Tibial nerve (tissue), 4 donors: ENCODE measurements at regions not wholly inside any gene's neighbourhood (a gene's known extent, or its start where the extent isn't known, plus 50 kb on each side); places are given as distances from the start of the nearest gene placed in this dataset.

Experiments used
- DNase-seq, 2 donors: peaks; one replicate each; pipeline ENCODE4 v3.0.0-alpha.2; 2019; ENCODE audit warnings: low spot score in 2 of 2
- H3K27ac ChIP-seq, 4 donors: fragments of 200-600 bp; sonication (generic) in 3 of 4; one replicate each; pipeline ENCODE4 v1.5.1; 2017 to 2019; ENCODE audit warnings: mild to moderate bottlenecking in 1 of 4
- H3K27me3 ChIP-seq, 2 donors: fragments of 200-600 bp; sonication (generic) in 1 of 2; one replicate each; pipeline versions ENCODE4 v1.5.1 to v1.6.0; 2017 to 2019
- H3K36me3 ChIP-seq, 3 donors: fragments of 200-600 bp; sonication (generic); one replicate each; pipeline ENCODE4 v1.5.1; 2018 to 2019
- H3K4me1 ChIP-seq, 4 donors: fragments of 200-600 bp; sonication (generic) in 3 of 4; one replicate each; pipeline ENCODE4 v1.5.1; 2017 to 2019
- H3K4me3 ChIP-seq, 4 donors: fragments of 200-600 bp; sonication (generic) in 3 of 4; one replicate each; pipeline ENCODE4 v1.5.1; 2017 to 2019; ENCODE audit warnings: mild to moderate bottlenecking in 1 of 4, moderate library complexity in 1 of 4
- H3K9me3 ChIP-seq, 4 donors: fragments of 200-600 bp; sonication (generic) in 3 of 4; one replicate each; pipeline ENCODE4 v1.5.1; 2017 to 2019
- CTCF ChIP-seq, 5 experiments: fragments of 200-600 bp in 3 of 5; fragments of 450-650 bp in 2 of 5; sonication (generic) in 3 of 5; IDR thresholded peaks; one replicate each; pipeline ENCODE4 v1.5.1; 2016 to 2019; ENCODE audit warnings: antibody characterized with exemption in 5 of 5, mild to moderate bottlenecking in 3 of 5, moderate library complexity in 2 of 5
- EP300 ChIP-seq, 2 donors: sonication (generic); formaldehyde crosslinking; IDR thresholded peaks; one replicate each; pipeline ENCODE4 v1.6.1; 2017; ENCODE audit warnings: antibody characterized with exemption in 2 of 2, mild to moderate bottlenecking in 1 of 2
- POLR2A ChIP-seq, 2 donors: fragments of 450-650 bp; IDR thresholded peaks; one replicate each; pipeline ENCODE4 v1.6.1; 2017; ENCODE audit warnings: antibody characterized with exemption in 2 of 2, mild to moderate bottlenecking in 2 of 2, moderate library complexity in 2 of 2
- whole genome bisulfite sequencing, 2 donors: methylation state at CpG; one replicate each; pipeline ENCODE4 v1.1.5; 2018; 5-methylcytosine and 5-hydroxymethylcytosine counted together

- Histone ChIP-seq H3K27ac (no peak overlapping the region), H3K9me3 (no peaks in the 10 kb centered on the region), H3K36me3 (no peaks in the 10 kb centered on the region), H3K27me3 (no peaks in the 10 kb centered on the region), H3K4me3 (no peak overlapping the region), H3K4me1 (peaks cover 0 to 24% (median 0%) of the 10 kb centered on the region in 4 donors)
- no peak for TF ChIP-seq POLR2A (IDR thresholded peaks at IDR 0.05)
- no peak for TF ChIP-seq EP300 (IDR thresholded peaks at IDR 0.05)
- no peak for TF ChIP-seq CTCF (IDR thresholded peaks at IDR 0.05)
- DNase-seq = no peak
These were observed 198.7 kb downstream of the ANAPC1 start for GRCh38 chr2:111685342-111685741.

GRCh38 chr2:111686994-111687393, 197.0 kb downstream of the ANAPC1 start:
- H3K4me1 ChIP-seq = peaks cover 0 to 24% (median 0%) of the 10 kb centered on the region in 4 donors
- DNase-seq = no peak
- no peaks in the 10 kb centered on the region for H3K27me3 ChIP-seq
- no peak overlapping the region for H3K27ac ChIP-seq
- WGBS, 2 donors = 79 to 82% methylated on average over 3 to 4 of the region's 4 CpGs
- H3K4me3 ChIP-seq = no peak overlapping the region
- TF ChIP-seq CTCF (IDR thresholded peaks at IDR 0.05) = no peak
- TF ChIP-seq EP300 (IDR thresholded peaks at IDR 0.05) = no peak
- no peak for TF ChIP-seq POLR2A (IDR thresholded peaks at IDR 0.05)
- no peaks in the 10 kb centered on the region for H3K36me3 ChIP-seq
- H3K9me3 ChIP-seq = no peaks in the 10 kb centered on the region

GRCh38 chr2:111687911-111688310, 196.1 kb downstream of the ANAPC1 start:
- no peaks in the 10 kb centered on the region for H3K9me3 ChIP-seq
- no peak for DNase-seq
- H3K27ac ChIP-seq = no peak overlapping the region
- peaks cover 0 to 24% (median 0%) of the 10 kb centered on the region in 4 donors for H3K4me1 ChIP-seq
- 81 to 88% methylated on average over 11 of the region's 11 CpGs for WGBS, 2 donors
- no peaks in the 10 kb centered on the region for H3K36me3 ChIP-seq
- no peak overlapping the region for H3K4me3 ChIP-seq
- no peaks in the 10 kb centered on the region for H3K27me3 ChIP-seq
- no peak for TF ChIP-seq POLR2A (IDR thresholded peaks at IDR 0.05)
- no peak for TF ChIP-seq CTCF (IDR thresholded peaks at IDR 0.05)

GRCh38 chr2:111688482-111688881, 195.5 kb downstream of the ANAPC1 start:
- H3K27ac ChIP-seq = no peak overlapping the region
- peaks cover 0 to 24% (median 0%) of the 10 kb centered on the region in 4 donors for H3K4me1 ChIP-seq
- no peaks in the 10 kb centered on the region for H3K9me3 ChIP-seq
- DNase-seq = no peak
- H3K27me3 ChIP-seq = no peaks in the 10 kb centered on the region
- 54 to 60% methylated on average over 9 of the region's 9 CpGs for WGBS, 2 donors
- no peak overlapping the region for H3K4me3 ChIP-seq
- TF ChIP-seq CTCF (IDR thresholded peaks at IDR 0.05) (no peak), EP300 (IDR thresholded peaks at IDR 0.05) (no peak), POLR2A (IDR thresholded peaks at IDR 0.05) (no peak)
- H3K36me3 ChIP-seq = no peaks in the 10 kb centered on the region

- TF ChIP-seq EP300 (IDR thresholded peaks at IDR 0.05) = no peak
- no peak for TF ChIP-seq CTCF (IDR thresholded peaks at IDR 0.05)
- no peak for TF ChIP-seq POLR2A (IDR thresholded peaks at IDR 0.05)
- no peak for DNase-seq
These were observed 194.8 kb downstream of the ANAPC1 start for GRCh38 chr2:111689174-111689573.

More at GRCh38 chr2:111689174-111689573, 194.8 kb downstream of the ANAPC1 start:
- H3K4me1 ChIP-seq = peaks cover 0 to 24% (median 0%) of the 10 kb centered on the region in 4 donors
- H3K4me3 ChIP-seq = no peak overlapping the region
- no peaks in the 10 kb centered on the region for H3K27me3 ChIP-seq
- no peak overlapping the region for H3K27ac ChIP-seq
- peaks cover 0 to 3% (median 0%) of the 10 kb centered on the region in 4 donors for H3K9me3 ChIP-seq
- H3K36me3 ChIP-seq = no peaks in the 10 kb centered on the region
